SK-N-MC (cell line): ENCODE measurements at regions not wholly inside any gene's neighbourhood (a gene's known extent, or its start where the extent isn't known, plus 50 kb on each side); places are given as distances from the start of the nearest gene placed in this dataset.

Experiments used
- EZH2 ChIP-seq: fragments of 200-600 bp; sonication (generic); IDR thresholded peaks from one replicate; pipeline ENCODE4 v1.6.1; 2017; ENCODE audit warnings: antibody characterized with exemption
- FOXP2 ChIP-seq: optimal IDR thresholded peaks from 2 replicates; pipeline ENCODE3; 2011; ENCODE audit warnings: mild to moderate bottlenecking, moderate library complexity; ENCODE audit not compliant: insufficient read depth; ENCODE audit errors: extremely low read length, control extremely low read depth
- POLR2AphosphoS5 ChIP-seq: IDR thresholded peaks from 2 replicates; pipeline ENCODE4 v1.6.1; 2012; ENCODE audit warnings: mild to moderate bottlenecking, low read depth, low read length, borderline replicate concordance

DNA sequence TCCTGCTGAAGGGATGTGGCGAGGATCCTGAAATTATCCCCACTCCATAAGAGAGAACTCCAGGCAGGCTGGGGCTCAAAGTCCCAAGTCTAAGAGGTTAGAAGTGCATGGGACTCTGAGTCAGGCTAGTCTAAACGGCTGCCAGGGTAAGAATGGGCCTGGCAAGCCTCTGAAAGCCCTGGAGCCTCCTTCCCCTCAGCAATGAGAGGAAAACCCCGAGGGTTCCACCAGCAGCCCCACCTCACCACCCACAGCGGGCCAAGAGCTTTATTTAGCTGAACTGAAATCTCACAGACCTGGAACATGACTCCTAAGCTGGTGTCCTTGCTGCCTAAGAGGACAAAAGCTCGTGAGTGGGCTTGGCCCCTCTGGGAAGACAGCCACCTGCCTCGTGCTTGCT, 135.5 kb downstream of the SEC61B start:
- no peak for TF ChIP-seq EZH2
- no peak for TF ChIP-seq POLR2AphosphoS5
- no peak for TF ChIP-seq FOXP2
